GM18505 (cell line): ENCODE measurements at regions not wholly inside any gene's neighbourhood (a gene's known extent, or its start where the extent isn't known, plus 50 kb on each side); places are given as distances from the start of the nearest gene placed in this dataset.
A peak's percentile ranks its signal among the peaks of the same experiment; 100 is the strongest.

Experiments
- ATAC-seq: cut with Tn5 transposase; IDR thresholded peaks from one replicate; pipeline ENCODE4 v1.9.1; 2021; ENCODE audit not compliant: unreplicated experiment
- POLR2A ChIP-seq: IDR thresholded peaks from 4 replicates; pipeline ENCODE4 v1.6.1; 2011; ENCODE audit warnings: borderline replicate concordance; ENCODE audit not compliant: insufficient read depth, insufficient read length; ENCODE audit errors: extremely low read depth

GRCh38 chr14:106840991-106841390, 1314.6 kb downstream of the TMEM121 start:
- no peak for ATAC-seq
- TF ChIP-seq POLR2A, result no peak

DNA sequence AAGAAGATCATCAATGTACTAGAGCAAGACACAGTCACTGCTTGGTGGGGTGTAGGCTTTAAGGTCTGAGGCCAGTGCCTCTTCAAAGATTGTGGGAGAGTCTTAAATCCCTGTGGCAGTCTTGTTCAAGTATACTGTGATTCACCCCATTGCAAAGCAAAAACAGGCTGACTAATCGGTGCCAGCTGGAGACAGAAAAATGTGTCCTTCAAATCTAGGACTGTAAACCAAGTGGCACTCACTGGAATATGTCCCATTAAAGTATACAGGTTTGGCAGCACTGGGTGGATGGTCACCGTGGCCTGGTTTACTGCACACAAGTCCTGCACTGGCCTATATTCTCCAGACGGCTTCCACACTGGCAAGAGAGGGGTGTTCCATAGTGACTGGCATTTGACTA, 1315.3 kb downstream of the TMEM121 start:
- TF ChIP-seq POLR2A, result no peak
- ATAC-seq, result no peak

GRCh38 chr14:106842687-106843086, 1316.3 kb downstream of the TMEM121 start:
- no peak for TF ChIP-seq POLR2A
- no peak for ATAC-seq

- ATAC-seq, result no peak
- no peak for TF ChIP-seq POLR2A
Observed at GRCh38 chr14:106843386-106843785, 1317.0 kb downstream of the TMEM121 start.

DNA sequence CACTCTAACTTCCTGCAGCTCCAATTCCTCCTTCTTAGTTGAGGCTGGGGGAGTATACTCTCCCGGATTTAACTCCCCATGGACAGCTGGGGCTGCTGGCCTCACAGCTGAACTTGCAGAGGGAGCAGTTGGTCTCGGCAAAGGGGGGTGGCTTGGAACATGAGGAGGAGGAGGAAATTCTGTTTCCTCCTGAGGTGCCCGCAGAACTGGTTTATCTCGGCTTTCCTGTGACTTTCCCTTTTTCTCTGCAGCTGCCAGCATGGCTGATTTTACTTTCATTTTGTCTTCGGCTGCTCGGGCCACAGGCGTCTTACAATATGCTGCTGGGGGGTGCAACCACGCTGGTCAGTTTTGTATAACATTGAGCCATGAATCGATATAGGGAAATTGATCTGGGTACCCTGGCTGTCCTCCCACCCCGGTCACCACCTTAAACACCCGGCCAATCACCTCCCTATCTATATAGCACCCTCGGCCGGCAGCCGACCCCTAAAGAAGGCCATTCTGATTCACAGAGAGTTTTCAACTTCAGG, 1317.6 kb downstream of the TMEM121 start:
- TF ChIP-seq POLR2A, result peak; percentile 18
- ATAC-seq, result no peak

GRCh38 chr14:106844608-106845285, 1318.4 kb downstream of the TMEM121 start:
- peak; percentile 45 for ATAC-seq
- peak; percentile 60 for TF ChIP-seq POLR2A

DNA sequence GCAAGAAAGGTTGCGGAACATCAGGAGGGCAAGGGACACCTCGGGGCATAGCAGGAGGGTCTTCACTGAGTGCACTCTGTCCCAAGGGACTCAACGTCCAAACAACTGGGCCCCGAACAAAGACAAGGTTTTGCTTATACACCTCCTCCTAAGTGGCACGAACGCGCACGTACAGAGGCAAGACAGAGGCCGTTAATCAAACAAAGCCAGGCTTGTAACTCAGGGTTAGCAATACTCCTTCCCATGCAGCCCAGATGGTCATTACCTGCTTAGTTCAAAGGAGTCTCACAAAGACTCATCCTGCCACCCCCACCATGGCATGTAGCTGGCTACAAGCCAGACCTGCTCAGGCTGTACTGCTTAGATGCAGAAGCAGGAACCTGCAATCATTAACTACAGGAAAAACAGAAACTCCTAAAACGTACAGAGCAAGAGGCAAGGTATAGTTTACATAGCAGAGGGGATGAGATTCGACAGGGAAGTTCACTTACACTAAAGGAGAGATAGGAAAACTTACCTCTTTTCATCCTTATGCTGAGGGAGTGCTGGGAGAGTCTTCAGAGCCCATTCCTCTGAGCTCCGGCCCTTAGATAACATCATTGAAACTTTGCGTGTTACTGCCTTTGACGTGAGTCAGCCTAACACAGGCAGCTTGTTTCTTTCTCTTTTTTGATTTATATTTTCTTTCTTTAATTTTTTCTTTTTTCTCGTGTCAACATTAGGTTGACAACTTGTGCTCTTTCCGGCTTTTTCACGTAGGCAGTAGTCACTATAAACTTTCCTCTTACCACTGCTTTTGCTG, 1319.1 kb downstream of the TMEM121 start:
- ATAC-seq, result peak; percentile 31
- TF ChIP-seq POLR2A, result no peak

DNA sequence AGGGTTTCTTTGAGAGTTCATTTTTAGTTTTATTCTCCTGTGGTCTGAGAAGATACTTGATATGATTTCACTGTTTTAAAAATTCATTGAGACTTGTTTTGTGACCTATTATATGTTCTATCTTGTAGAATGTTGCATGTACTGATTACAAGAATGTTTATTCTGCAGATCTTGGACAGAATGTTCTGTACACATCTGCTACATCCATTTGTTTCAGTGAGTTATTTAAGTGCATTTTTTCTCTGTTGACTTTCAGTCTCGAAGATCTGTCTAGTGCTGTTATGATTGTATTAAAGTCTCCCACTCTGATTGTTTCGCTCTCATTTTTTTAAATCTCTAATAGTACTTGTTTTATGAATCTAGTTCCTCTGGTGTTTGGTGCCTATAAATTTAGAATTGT, 1319.8 kb downstream of the TMEM121 start:
- no peak for ATAC-seq

GRCh38 chr14:106848330-106849121, 1322.1 kb downstream of the TMEM121 start:
- TF ChIP-seq POLR2A, result no peak
- no peak for ATAC-seq

More for the DNA sequence above, 1319.8 kb downstream of the TMEM121 start:
- TF ChIP-seq POLR2A, result no peak

GRCh38 chr14:106850913-106851825, 1324.8 kb downstream of the TMEM121 start:
- peak; percentile 36 for ATAC-seq
- peak; percentile 69 for TF ChIP-seq POLR2A

GRCh38 chr14:106872611-106873446, 1346.4 kb downstream of the TMEM121 start:
- ATAC-seq, result peak; percentile 48
- peak; percentile 38 for TF ChIP-seq POLR2A
